ENCODE measurements at regions not wholly inside any gene's neighbourhood (a gene's known extent, or its start where the extent isn't known, plus 50 kb on each side); places are given as distances from the start of the nearest gene placed in this dataset.

- no peak for TF ChIP-seq SMC3 (IDR thresholded peaks at IDR 0.05; ENCODE audit: low read depth, low read length)
- TF ChIP-seq GABPA (IDR thresholded peaks at IDR 0.05; ENCODE audit: low read depth), result no peak
- TF ChIP-seq FOXM1 (IDR thresholded peaks at IDR 0.05; ENCODE audit: low read depth), result no peak
- TF ChIP-seq RXRA (IDR thresholded peaks at IDR 0.05; ENCODE audit: borderline replicate concordance, low read depth), result no peak
- no peak for TF ChIP-seq TAF1 (IDR thresholded peaks at IDR 0.05; ENCODE audit: borderline replicate concordance, low read depth, low read length)
- no peak for TF ChIP-seq MEF2A (IDR thresholded peaks at IDR 0.05; ENCODE audit: borderline replicate concordance, low read depth)
- no peak for TF ChIP-seq POLR2AphosphoS5 (IDR thresholded peaks at IDR 0.05; ENCODE audit: low read depth, low read length)
- no peak for TF ChIP-seq EP300 (IDR thresholded peaks at IDR 0.05; ENCODE audit: borderline replicate concordance in 1 of 2, low read depth in 1 of 2, low read length in 1 of 2)
- TF ChIP-seq FOSL2 (IDR thresholded peaks at IDR 0.05; ENCODE audit: borderline replicate concordance, low read depth), result no peak
- no peak for TF ChIP-seq ELF1 (IDR thresholded peaks at IDR 0.05)
Observed at GRCh38 chr1:232459826-232460225, 170.1 kb downstream of the SIPA1L2 start (continued).

GRCh38 chr1:232459087-232459486, 170.8 kb downstream of the SIPA1L2 start:
- Histone ChIP-seq H3F3A (replicated peaks; ENCODE audit: insufficient read depth) (no peaks in the 10 kb centered on the region), H3K4me2 (no peak overlapping the region), H3K36me3 (replicated peaks in 1 of 2; ENCODE audit: control insufficient read depth in 1 of 2, insufficient read depth in 2 of 2, low read length in 1 of 2) (no peaks in the 10 kb centered on the region), H3K9me2 (no peaks in the 10 kb centered on the region), H3K9me3 (no peaks in the 10 kb centered on the region), H4K20me1 (ENCODE audit: insufficient read depth) (no peaks in the 10 kb centered on the region), H3K4me3 (ENCODE audit: low read depth in 2 of 2, low read length in 1 of 2) (no peak overlapping the region), H3K27me3 (ENCODE audit: insufficient read depth) (no peaks in the 10 kb centered on the region), H2AFZ (ENCODE audit: low read depth) (no peak overlapping the region), H3K79me2 (ENCODE audit: insufficient read depth) (no peaks in the 10 kb centered on the region), H3K27ac (ENCODE audit: low read depth in 2 of 2, low read length in 1 of 2) (no peak overlapping the region), H3K4me1 (ENCODE audit: control insufficient read depth in 1 of 2, insufficient read depth in 2 of 2, low read depth in 1 of 2, low read length in 1 of 2) (peaks cover 0 to 6% of the 10 kb centered on the region in 2 experiments; a peak in 2 of 4 replicates), H3K9ac (no peak overlapping the region)
- DNase-seq, result no peak
- ChIA-PET CTCF (interaction anchor here (1.0 kb wide), 1 partner anchor 14 kb away, joined by 3 read pairs; no protein-coding TSS in a partner anchor), POLR2A (no interaction called here)
- 42% methylated on average over 4 of the region's 4 CpGs for WGBS (ENCODE audit: low lambda C conversion rate)
- TF ChIP-seq MEF2A (IDR thresholded peaks at IDR 0.05; ENCODE audit: borderline replicate concordance, low read depth) (no peak), NFIC (IDR thresholded peaks at IDR 0.05; ENCODE audit: borderline replicate concordance) (no peak), PBX3 (IDR thresholded peaks at IDR 0.05) (no peak), FOXJ3 (CRISPR knock-in tag; IDR thresholded peaks at IDR 0.05) (no peak), TEAD4 (IDR thresholded peaks at IDR 0.05; ENCODE audit: borderline replicate concordance, insufficient read depth) (no peak), POLR2AphosphoS5 (IDR thresholded peaks at IDR 0.05; ENCODE audit: low read depth, low read length) (no peak), GABPA (IDR thresholded peaks at IDR 0.05; ENCODE audit: low read depth) (no peak), GATA2 (CRISPR knock-in tag; IDR thresholded peaks at IDR 0.05) (no peak), USF1 (IDR thresholded peaks at IDR 0.05; ENCODE audit: borderline replicate concordance, low read depth) (no peak), RCOR1 (IDR thresholded peaks at IDR 0.05; ENCODE audit: low read length) (no peak), JUND (IDR thresholded peaks at IDR 0.05) (no peak), ELF1 (IDR thresholded peaks at IDR 0.05) (no peak), CHD2 (IDR thresholded peaks at IDR 0.05; ENCODE audit: low read length, partially characterized antibody) (no peak), USF2 (IDR thresholded peaks at IDR 0.05; ENCODE audit: borderline replicate concordance, low read depth, low read length) (no peak), TAF1 (IDR thresholded peaks at IDR 0.05; ENCODE audit: borderline replicate concordance, low read depth, low read length) (no peak), YY1 (IDR thresholded peaks at IDR 0.05; ENCODE audit: low read depth) (no peak), REST (IDR thresholded peaks at IDR 0.05; ENCODE audit: low read depth, low read length) (no peak)

Data from SK-N-SH (cell line).